SK-N-SH (cell line): ENCODE measurements at regions not wholly inside any gene's neighbourhood (a gene's known extent, or its start where the extent isn't known, plus 50 kb on each side); places are given as distances from the start of the nearest gene placed in this dataset.

ENCODE experiments used
- CTCF ChIA-PET: fragments of 300-600, 350-600 bp; formaldehyde crosslinking; extraction: SDS; loops from one replicate; lab custom pipeline; 2021; lab: Yijun Ruan, JAX
- POLR2A ChIA-PET: fragments of 350-600 bp; sonication (Branson Sonifier 250); formaldehyde crosslinking; extraction: SDS; loops from one replicate; lab custom pipeline; 2020; ENCODE audit warnings: antibody characterized with exemption, inconsistent platforms; lab: Yijun Ruan, JAX
- DNase-seq: peaks from one replicate; pipeline ENCODE4 v3.0.0; 2012
- H2AFZ ChIP-seq: fragments of 200-600 bp; sonication (generic); 2 replicates; pipeline ENCODE4 v1.8.1; 2016; ENCODE audit warnings: antibody characterized with exemption, mild to moderate bottlenecking, low read depth
- H3F3A ChIP-seq: fragments of 200-600 bp; sonication (generic); replicated peaks from 2 replicates; pipeline ENCODE3; 2016; ENCODE audit warnings: antibody characterized with exemption, mild to moderate bottlenecking; ENCODE audit not compliant: insufficient read depth
- H3K27ac ChIP-seq, 2 experiments: fragments of 200-500 bp in 1 of 2; fragments of 200-600 bp in 1 of 2; sonication (Bioruptor generic) in 1 of 2; sonication (generic), shearing (Covaris generic) in 1 of 2; 2 replicates each; pipeline versions ENCODE4 v1.5.1 to v1.6.1; 2014 to 2016; ENCODE audit warnings: low read depth in 2 of 2, inconsistent platforms in 1 of 2, low read length in 1 of 2, mild to moderate bottlenecking in 1 of 2, mixed read lengths in 1 of 2
- H3K27me3 ChIP-seq: fragments of 200-600 bp; sonication (generic), shearing (Covaris generic); 2 replicates; pipeline ENCODE4 v1.6.1; 2016; ENCODE audit warnings: mixed run types; ENCODE audit not compliant: insufficient read depth
- H3K36me3 ChIP-seq, 2 experiments: fragments of 200-500 bp in 1 of 2; fragments of 200-600 bp in 1 of 2; sonication (Bioruptor generic) in 1 of 2; sonication (generic) in 1 of 2; replicated peaks in 1 of 2; 2 replicates each; pipeline versions ENCODE3 to v1.5.1; 2014 to 2016; ENCODE audit warnings: low read length in 1 of 2, mild to moderate bottlenecking in 1 of 2; ENCODE audit not compliant: insufficient read depth in 2 of 2, control insufficient read depth in 1 of 2
- H3K4me1 ChIP-seq, 2 experiments: fragments of 200-500 bp in 1 of 2; fragments of 200-600 bp in 1 of 2; sonication (Bioruptor generic) in 1 of 2; sonication (generic), shearing (Covaris generic) in 1 of 2; 2 replicates each; pipeline versions ENCODE4 v1.5.1 to v1.6.1; 2014 to 2016; ENCODE audit warnings: low read depth in 1 of 2, low read length in 1 of 2, mixed run types in 1 of 2; ENCODE audit not compliant: insufficient read depth in 2 of 2, control insufficient read depth in 1 of 2
- H3K4me2 ChIP-seq: fragments of 200-600 bp; sonication (generic), shearing (Covaris generic); 2 replicates; pipeline ENCODE4 v1.6.1; 2017; ENCODE audit warnings: mixed run types
- H3K4me3 ChIP-seq, 2 experiments: fragments of 200-500 bp in 1 of 2; fragments of 200-600 bp in 1 of 2; sonication (Bioruptor generic) in 1 of 2; sonication (generic), shearing (Covaris generic) in 1 of 2; 2 replicates each; pipeline versions ENCODE4 v1.5.1 to v1.8.1; 2014 to 2016; ENCODE audit warnings: low read depth in 2 of 2, inconsistent platforms in 1 of 2, low read length in 1 of 2, mild to moderate bottlenecking in 1 of 2, mixed read lengths in 1 of 2, moderate library complexity in 1 of 2
- H3K79me2 ChIP-seq: fragments of 200-600 bp; sonication (generic); 2 replicates; pipeline ENCODE4 v1.8.1; 2017; ENCODE audit warnings: mild to moderate bottlenecking; ENCODE audit not compliant: insufficient read depth
- H3K9ac ChIP-seq: fragments of 200-600 bp; sonication (generic); 2 replicates; pipeline ENCODE4 v1.6.1; 2017; ENCODE audit warnings: mixed run types
- H3K9me2 ChIP-seq: fragments of 200-600 bp; sonication (generic); 2 replicates; pipeline ENCODE4 v1.6.1; 2017; ENCODE audit warnings: mixed run types
- H3K9me3 ChIP-seq: fragments of 200-600 bp; sonication (generic); 2 replicates; pipeline ENCODE4 v1.6.1; 2017; ENCODE audit warnings: mixed run types, mild to moderate bottlenecking, moderate library complexity
- H4K20me1 ChIP-seq: fragments of 200-600 bp; sonication (generic); 2 replicates; pipeline ENCODE4 v1.6.1; 2017; ENCODE audit warnings: mild to moderate bottlenecking, mixed run types; ENCODE audit not compliant: insufficient read depth
- CHD2 ChIP-seq: fragments of 150-350 bp; IDR thresholded peaks from 2 replicates; pipeline ENCODE4 v1.6.1; 2018; ENCODE audit warnings: low read length; ENCODE audit not compliant: partially characterized antibody
- ELF1 ChIP-seq: IDR thresholded peaks from 2 replicates; pipeline ENCODE4 v1.4.0; 2012
- EZH2phosphoT487 ChIP-seq: fragments of 200-600 bp; sonication (generic); IDR thresholded peaks from 2 replicates; pipeline ENCODE4 v1.6.1; 2017; ENCODE audit warnings: low read depth, mixed run types, mild to moderate bottlenecking, antibody characterized with exemption, moderate library complexity, borderline replicate concordance
- FOSL2 ChIP-seq: IDR thresholded peaks from 2 replicates; pipeline ENCODE4 v1.4.0; 2012; ENCODE audit warnings: low read depth, mild to moderate bottlenecking, moderate library complexity, borderline replicate concordance
- FOXJ3 ChIP-seq: sonication (generic); formaldehyde crosslinking; IDR thresholded peaks from 2 replicates; pipeline ENCODE4 v1.5.1; 2020; ENCODE audit warnings: mild to moderate bottlenecking, missing genetic modification reagents
- FOXM1 ChIP-seq: IDR thresholded peaks from 2 replicates; pipeline ENCODE4 v1.4.0; 2012; ENCODE audit warnings: low read depth, mild to moderate bottlenecking
- GABPA ChIP-seq: IDR thresholded peaks from 2 replicates; pipeline ENCODE4 v1.4.0; 2012; ENCODE audit warnings: low read depth, mild to moderate bottlenecking
- GATA2 ChIP-seq: sonication (generic); formaldehyde crosslinking; IDR thresholded peaks from 2 replicates; pipeline ENCODE4 v1.5.0; 2020; ENCODE audit warnings: mild to moderate bottlenecking, missing genetic modification reagents
- JUND ChIP-seq: IDR thresholded peaks from 2 replicates; pipeline ENCODE4 v1.4.0; 2012
- MAX ChIP-seq: IDR thresholded peaks from 2 replicates; pipeline ENCODE4 v1.4.0; 2012; ENCODE audit warnings: low read depth
- MEF2A ChIP-seq: IDR thresholded peaks from 2 replicates; pipeline ENCODE4 v1.4.0; 2012; ENCODE audit warnings: low read depth, borderline replicate concordance
- NFIC ChIP-seq: IDR thresholded peaks from 2 replicates; pipeline ENCODE4 v1.4.0; 2012; ENCODE audit warnings: borderline replicate concordance
- NRF1 ChIP-seq: IDR thresholded peaks from 2 replicates; pipeline ENCODE4 v1.6.1; 2012; ENCODE audit warnings: low read depth, mild to moderate bottlenecking, low read length
- PBX3 ChIP-seq: IDR thresholded peaks from 2 replicates; pipeline ENCODE4; 2012
- POLR2AphosphoS5 ChIP-seq: IDR thresholded peaks from 2 replicates; pipeline ENCODE4 v1.6.1; 2012; ENCODE audit warnings: low read depth, low read length
- RFX5 ChIP-seq: IDR thresholded peaks from 2 replicates; pipeline ENCODE4 v1.6.1; 2012; ENCODE audit warnings: mild to moderate bottlenecking, improper control_type of control experiment, low read length
- RXRA ChIP-seq: IDR thresholded peaks from 2 replicates; pipeline ENCODE4 v1.4.0; 2012; ENCODE audit warnings: low read depth, mild to moderate bottlenecking, borderline replicate concordance
- SIN3A ChIP-seq: IDR thresholded peaks from 2 replicates; pipeline ENCODE4 v1.6.1; 2012; ENCODE audit warnings: low read depth, mild to moderate bottlenecking, low read length, moderate library complexity, borderline replicate concordance
- TAF1 ChIP-seq: IDR thresholded peaks from 2 replicates; pipeline ENCODE4 v1.6.1; 2012; ENCODE audit warnings: low read depth, mild to moderate bottlenecking, low read length, moderate library complexity, borderline replicate concordance
- USF1 ChIP-seq: IDR thresholded peaks from 2 replicates; pipeline ENCODE4 v1.4.0; 2012; ENCODE audit warnings: low read depth, borderline replicate concordance
- USF2 ChIP-seq: fragments of 150-350 bp; IDR thresholded peaks from 2 replicates; pipeline ENCODE4 v1.6.1; 2017; ENCODE audit warnings: antibody characterized with exemption, low read length, low read depth, borderline replicate concordance
- YY1 ChIP-seq: IDR thresholded peaks from 2 replicates; pipeline ENCODE4 v1.4.0; 2012; ENCODE audit warnings: low read depth, mild to moderate bottlenecking
- WGBS: methylation state at CpG from one replicate; pipeline ENCODE4 v1.1.6; 2017; ENCODE audit warnings: low lambda C conversion rate; 5-methylcytosine and 5-hydroxymethylcytosine counted together
- TF ChIP-seq, protein P1 (sequence below): fragments of 150-350 bp; IDR thresholded peaks from 2 replicates; pipeline ENCODE4 v1.6.1; 2016; ENCODE audit warnings: mild to moderate bottlenecking, low read depth, low read length
- TF ChIP-seq, protein P2 (sequence below): fragments of 200-600 bp; sonication (generic); IDR thresholded peaks from 2 replicates; pipeline ENCODE4 v1.6.1; 2017; ENCODE audit warnings: antibody characterized with exemption, mild to moderate bottlenecking, moderate library complexity

DNA sequence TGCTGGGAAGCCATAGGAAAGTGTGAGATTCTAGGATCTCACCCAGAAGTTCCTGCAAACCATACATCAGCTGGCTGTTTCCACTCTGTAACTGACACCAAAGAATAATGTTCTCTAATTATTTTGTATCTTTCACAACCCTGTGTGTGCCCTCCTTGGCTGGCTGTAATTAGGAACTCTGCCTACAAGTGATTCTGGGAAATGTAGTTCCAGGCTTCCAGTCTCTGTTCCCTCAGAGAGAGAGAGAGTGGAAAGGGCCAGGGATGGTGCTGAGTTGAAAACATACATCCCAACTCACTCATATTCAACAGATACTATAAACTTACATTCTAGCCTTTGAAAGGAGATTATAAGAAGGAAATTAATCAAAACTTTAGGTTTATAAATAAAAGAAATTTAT, 57.5 kb upstream of the C1QTNF7 start:
- Histone ChIP-seq H4K20me1 (no peaks in the 10 kb centered on the region), H3K9me3 (no peaks in the 10 kb centered on the region), H3K4me3 (no peak overlapping the region), H3K27me3 (no peaks in the 10 kb centered on the region), H3K36me3 (peaks cover 0 to 4% of the 10 kb centered on the region in 2 experiments), H3K9ac (no peak overlapping the region), H3K9me2 (no peaks in the 10 kb centered on the region), H3K27ac (no peak overlapping the region), H2AFZ (no peak overlapping the region), H3F3A (peaks cover 23% of the 10 kb centered on the region), H3K4me2 (no peak overlapping the region), H3K4me1 (peaks cover 2 to 12% of the 10 kb centered on the region in 2 experiments; a peak in 3 of 4 replicates), H3K79me2 (no peaks in the 10 kb centered on the region)
- ChIA-PET POLR2A (no interaction called here), CTCF (interaction anchor here (1.0 kb wide), 1 partner anchor 87 kb away, joined by 3 read pairs; no protein-coding TSS in a partner anchor)
- no peak for TF ChIP-seq MAX
- TF ChIP-seq, protein P1, sequence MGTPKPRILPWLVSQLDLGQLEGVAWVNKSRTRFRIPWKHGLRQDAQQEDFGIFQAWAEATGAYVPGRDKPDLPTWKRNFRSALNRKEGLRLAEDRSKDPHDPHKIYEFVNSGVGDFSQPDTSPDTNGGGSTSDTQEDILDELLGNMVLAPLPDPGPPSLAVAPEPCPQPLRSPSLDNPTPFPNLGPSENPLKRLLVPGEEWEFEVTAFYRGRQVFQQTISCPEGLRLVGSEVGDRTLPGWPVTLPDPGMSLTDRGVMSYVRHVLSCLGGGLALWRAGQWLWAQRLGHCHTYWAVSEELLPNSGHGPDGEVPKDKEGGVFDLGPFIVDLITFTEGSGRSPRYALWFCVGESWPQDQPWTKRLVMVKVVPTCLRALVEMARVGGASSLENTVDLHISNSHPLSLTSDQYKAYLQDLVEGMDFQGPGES = no peak
- no peak for TF ChIP-seq GATA2 (CRISPR knock-in tag)
- no peak for TF ChIP-seq FOSL2
- no peak for TF ChIP-seq FOXJ3
- no peak for TF ChIP-seq NFIC
- no peak for TF ChIP-seq RFX5
- no peak for TF ChIP-seq NRF1
- no peak for TF ChIP-seq POLR2AphosphoS5
- no peak for TF ChIP-seq CHD2
- TF ChIP-seq PBX3 = no peak
- no peak for TF ChIP-seq GABPA
- TF ChIP-seq SIN3A = no peak
- no peak for TF ChIP-seq TAF1
- no peak for DNase-seq

DNA sequence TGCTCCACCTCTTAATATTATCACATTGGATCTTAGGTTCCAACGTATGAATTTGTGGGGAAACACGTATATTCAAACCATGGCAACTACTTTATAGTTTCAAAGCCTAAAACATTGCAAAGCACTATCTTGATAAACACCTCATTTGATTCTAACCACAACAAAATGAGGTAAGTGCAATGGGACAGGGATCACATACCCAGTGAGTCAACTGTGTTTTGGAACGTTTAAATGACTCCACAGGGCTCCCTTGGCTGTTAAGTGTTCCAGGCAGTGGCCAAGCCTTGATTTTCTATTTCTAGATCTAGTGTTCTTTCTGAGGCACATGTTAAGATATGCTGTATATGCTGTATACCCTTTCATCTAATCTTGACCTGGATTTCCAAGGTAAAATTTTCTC, 54.5 kb upstream of the C1QTNF7 start:
- peaks cover 2 to 13% of the 10 kb centered on the region in 2 experiments for H3K4me1 ChIP-seq
- 72% methylated on average over 3 of the region's 3 CpGs for WGBS

More for the DNA sequence above, 54.5 kb upstream of the C1QTNF7 start:
- H2AFZ ChIP-seq = no peak overlapping the region
- ChIA-PET CTCF (no interaction called here), POLR2A (no interaction called here)
- no peak overlapping the region for H3K27ac ChIP-seq
- no peaks in the 10 kb centered on the region for H3K9me2 ChIP-seq
- no peaks in the 10 kb centered on the region for H3K79me2 ChIP-seq
- H3K4me3 ChIP-seq = no peak overlapping the region
- no peaks in the 10 kb centered on the region for H3K27me3 ChIP-seq
- TF ChIP-seq ELF1 (no peak), USF2 (no peak), NFIC (no peak), SIN3A (no peak), JUND (no peak), EZH2phosphoT487 (no peak), MEF2A (no peak), USF1 (no peak), MAX (no peak), TAF1 (no peak), RXRA (no peak), YY1 (no peak), FOXM1 (no peak)
- TF ChIP-seq, protein P2, sequence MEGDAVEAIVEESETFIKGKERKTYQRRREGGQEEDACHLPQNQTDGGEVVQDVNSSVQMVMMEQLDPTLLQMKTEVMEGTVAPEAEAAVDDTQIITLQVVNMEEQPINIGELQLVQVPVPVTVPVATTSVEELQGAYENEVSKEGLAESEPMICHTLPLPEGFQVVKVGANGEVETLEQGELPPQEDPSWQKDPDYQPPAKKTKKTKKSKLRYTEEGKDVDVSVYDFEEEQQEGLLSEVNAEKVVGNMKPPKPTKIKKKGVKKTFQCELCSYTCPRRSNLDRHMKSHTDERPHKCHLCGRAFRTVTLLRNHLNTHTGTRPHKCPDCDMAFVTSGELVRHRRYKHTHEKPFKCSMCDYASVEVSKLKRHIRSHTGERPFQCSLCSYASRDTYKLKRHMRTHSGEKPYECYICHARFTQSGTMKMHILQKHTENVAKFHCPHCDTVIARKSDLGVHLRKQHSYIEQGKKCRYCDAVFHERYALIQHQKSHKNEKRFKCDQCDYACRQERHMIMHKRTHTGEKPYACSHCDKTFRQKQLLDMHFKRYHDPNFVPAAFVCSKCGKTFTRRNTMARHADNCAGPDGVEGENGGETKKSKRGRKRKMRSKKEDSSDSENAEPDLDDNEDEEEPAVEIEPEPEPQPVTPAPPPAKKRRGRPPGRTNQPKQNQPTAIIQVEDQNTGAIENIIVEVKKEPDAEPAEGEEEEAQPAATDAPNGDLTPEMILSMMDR = no peak
- TF ChIP-seq, all 33 proteins: peak for 0
- no peaks in the 10 kb centered on the region for H3K9me3 ChIP-seq
- peaks cover 18% of the 10 kb centered on the region for H3F3A ChIP-seq
- no peaks in the 10 kb centered on the region for H3K36me3 ChIP-seq
- no peak overlapping the region for H3K4me2 ChIP-seq
- DNase-seq = no peak
- no peak overlapping the region for H3K9ac ChIP-seq
- no peaks in the 10 kb centered on the region for H4K20me1 ChIP-seq
